Spinal cord (tissue), 9 donors: ENCODE measurements at regions not wholly inside any gene's neighbourhood (a gene's known extent, or its start where the extent isn't known, plus 50 kb on each side); places are given as distances from the start of the nearest gene placed in this dataset.

Experiments
- DNase-seq, 6 donors: peaks; one replicate each; pipeline versions ENCODE4 v3.0.0 to v3.0.0-alpha.2; 2013 to 2015; ENCODE audit warnings: low spot score in 6 of 6, low read depth in 4 of 6
- H3K27ac ChIP-seq: one replicate; pipeline ENCODE4 v1.5.1; 2013; ENCODE audit warnings: low read depth, low read length, control low read depth
- H3K27me3 ChIP-seq: one replicate; pipeline ENCODE4 v1.6.1; 2013; ENCODE audit warnings: low read length; ENCODE audit not compliant: control insufficient read depth, insufficient read depth
- H3K36me3 ChIP-seq: one replicate; pipeline ENCODE4 v1.6.1; 2013; ENCODE audit warnings: low read length; ENCODE audit not compliant: control insufficient read depth, insufficient read depth
- H3K4me1 ChIP-seq: one replicate; pipeline ENCODE4 v1.6.1; 2013; ENCODE audit warnings: low read length; ENCODE audit not compliant: control insufficient read depth, insufficient read depth
- H3K4me3 ChIP-seq: one replicate; pipeline ENCODE4 v1.5.1; 2013; ENCODE audit warnings: low read depth, low read length, control low read depth
- H3K9me3 ChIP-seq: one replicate; pipeline ENCODE4 v1.6.1; 2013; ENCODE audit warnings: low read length; ENCODE audit not compliant: control insufficient read depth, insufficient read depth
- WGBS: methylation state at CpG from one replicate; pipeline ENCODE4 v1.1.5; 2013; ENCODE audit warnings: missing lambda C conversion rate; ENCODE audit not compliant: insufficient coverage; 5-methylcytosine and 5-hydroxymethylcytosine counted together
- donor health status: healthy.

GRCh38 chrX:39205467-39205866, 404.2 kb downstream of the MID1IP1 start:
- Histone ChIP-seq H3K4me3 (no peak overlapping the region), H3K27me3 (peaks cover 13% of the 10 kb centered on the region), H3K27ac (no peak overlapping the region), H3K4me1 (no peaks in the 10 kb centered on the region), H3K36me3 (no peaks in the 10 kb centered on the region), H3K9me3 (no peaks in the 10 kb centered on the region)
- DNase-seq = no peak
- WGBS = 83% methylated on average over 1 of the region's 4 CpGs

- no CpG with 5 or more reads among the region's 4 CpGs for WGBS
- no peaks in the 10 kb centered on the region for H3K4me1 ChIP-seq
- peaks cover 13% of the 10 kb centered on the region for H3K27me3 ChIP-seq
- no peak overlapping the region for H3K27ac ChIP-seq
- no peaks in the 10 kb centered on the region for H3K36me3 ChIP-seq
- DNase-seq = no peak
- no peak overlapping the region for H3K4me3 ChIP-seq
- H3K9me3 ChIP-seq = no peaks in the 10 kb centered on the region
Measured at GRCh38 chrX:39206399-39207145, 405.3 kb downstream of the MID1IP1 start.

- Histone ChIP-seq H3K36me3 (no peaks in the 10 kb centered on the region), H3K27me3 (peaks cover 10% of the 10 kb centered on the region), H3K4me3 (no peak overlapping the region), H3K9me3 (no peaks in the 10 kb centered on the region), H3K27ac (no peak overlapping the region), H3K4me1 (peaks cover 4% of the 10 kb centered on the region)
- whole genome bisulfite sequencing = 31% methylated on average over 1 of the region's 1 CpG
- no peak for DNase-seq
Measured at GRCh38 chrX:39211501-39211900, 410.2 kb downstream of the MID1IP1 start.

GRCh38 chrX:39212456-39212855, 411.2 kb downstream of the MID1IP1 start:
- H3K27ac ChIP-seq = no peak overlapping the region
- H3K36me3 ChIP-seq = no peaks in the 10 kb centered on the region
- no peak overlapping the region for H3K4me3 ChIP-seq
- 40% methylated on average over 1 of the region's 2 CpGs for WGBS
- peaks cover 4% of the 10 kb centered on the region for H3K4me1 ChIP-seq
- no peak for DNase-seq
- peaks cover 10% of the 10 kb centered on the region for H3K27me3 ChIP-seq
- no peaks in the 10 kb centered on the region for H3K9me3 ChIP-seq

GRCh38 chrX:39214387-39215126, 413.3 kb downstream of the MID1IP1 start:
- WGBS = 40% methylated on average over 1 of the region's 4 CpGs
- Histone ChIP-seq H3K4me1 (peaks cover 4% of the 10 kb centered on the region), H3K36me3 (no peaks in the 10 kb centered on the region), H3K27ac (no peak overlapping the region), H3K9me3 (no peaks in the 10 kb centered on the region), H3K4me3 (no peak overlapping the region), H3K27me3 (peaks cover 9% of the 10 kb centered on the region)
- peak in 5 of 6 donors; percentile 17 to 80 (median 33) for DNase-seq

- no peak overlapping the region for H3K27ac ChIP-seq
- H3K27me3 ChIP-seq = peaks cover 5% of the 10 kb centered on the region
- H3K4me1 ChIP-seq = no peaks in the 10 kb centered on the region
- DNase-seq = no peak
- WGBS = no CpG with 5 or more reads among the region's 1 CpG
- no peaks in the 10 kb centered on the region for H3K9me3 ChIP-seq
- H3K4me3 ChIP-seq = no peak overlapping the region
- H3K36me3 ChIP-seq = no peaks in the 10 kb centered on the region
Measured at GRCh38 chrX:39220952-39221351, 419.7 kb downstream of the MID1IP1 start.

GRCh38 chrX:39222346-39223113, 421.3 kb downstream of the MID1IP1 start:
- H3K27ac ChIP-seq = no peak overlapping the region
- 58% methylated on average over 3 of the region's 4 CpGs for WGBS
- no peaks in the 10 kb centered on the region for H3K9me3 ChIP-seq
- H3K4me1 ChIP-seq = no peaks in the 10 kb centered on the region
- H3K27me3 ChIP-seq = peaks cover 5% of the 10 kb centered on the region
- no peak overlapping the region for H3K4me3 ChIP-seq
- DNase-seq = no peak
- H3K36me3 ChIP-seq = no peaks in the 10 kb centered on the region

- H3K4me3 ChIP-seq = no peak overlapping the region
- H3K36me3 ChIP-seq = no peaks in the 10 kb centered on the region
- 45% methylated on average over 5 of the region's 6 CpGs for WGBS
- no peak overlapping the region for H3K27ac ChIP-seq
- peaks cover 5% of the 10 kb centered on the region for H3K27me3 ChIP-seq
- no peaks in the 10 kb centered on the region for H3K9me3 ChIP-seq
- no peak for DNase-seq
- no peaks in the 10 kb centered on the region for H3K4me1 ChIP-seq
Measured at GRCh38 chrX:39226251-39226650, 425.0 kb downstream of the MID1IP1 start.

GRCh38 chrX:39227371-39227770, 426.1 kb downstream of the MID1IP1 start:
- peak in 1 of 6 donors; percentile 27 for DNase-seq
- Histone ChIP-seq H3K4me3 (no peak overlapping the region), H3K4me1 (no peaks in the 10 kb centered on the region), H3K27ac (no peak overlapping the region), H3K36me3 (no peaks in the 10 kb centered on the region), H3K9me3 (no peaks in the 10 kb centered on the region), H3K27me3 (peaks cover 1% of the 10 kb centered on the region)
- WGBS = no CpG with 5 or more reads among the region's 2 CpGs
